ENCODE measurements at regions not wholly inside any gene's neighbourhood (a gene's known extent, or its start where the extent isn't known, plus 50 kb on each side); places are given as distances from the start of the nearest gene placed in this dataset.

- Histone ChIP-seq H3K27ac (ENCODE audit: extremely low read depth, low read depth, low read length) (no peak overlapping the region), H3K36me3 (ENCODE audit: control insufficient read depth in 2 of 2, insufficient read depth in 1 of 2, low read length in 2 of 2) (no peaks in the 10 kb centered on the region), H3K9me3 (ENCODE audit: control insufficient read depth, insufficient read depth, low read depth, low read length) (no peaks in the 10 kb centered on the region), H3K4me1 (ENCODE audit: control insufficient read depth, insufficient read depth, low read length) (no peaks in the 10 kb centered on the region), H3K4me3 (ENCODE audit: low read depth, low read length) (no peak overlapping the region)
- TF ChIP-seq ZNF639 (tag by site-specific recombination; IDR thresholded peaks at IDR 0.05) (no peak), ZNF777 (tag by site-specific recombination; IDR thresholded peaks at IDR 0.05; ENCODE audit: borderline replicate concordance) (no peak), ZNF664 (tag by site-specific recombination; IDR thresholded peaks at IDR 0.05) (no peak), ZSCAN18 (tag by site-specific recombination; IDR thresholded peaks at IDR 0.05) (no peak), ZBTB48 (tag by site-specific recombination; IDR thresholded peaks at IDR 0.05) (no peak), ZNF23 (tag by site-specific recombination; IDR thresholded peaks at IDR 0.05; ENCODE audit: borderline replicate concordance) (no peak), HIC1 (tag by site-specific recombination; IDR thresholded peaks at IDR 0.05) (no peak), ZNF473 (tag by site-specific recombination; IDR thresholded peaks at IDR 0.05) (no peak), ZNF24 (tag by site-specific recombination; IDR thresholded peaks at IDR 0.05) (no peak), ZNF670 (tag by site-specific recombination; IDR thresholded peaks at IDR 0.05; ENCODE audit: low read depth) (no peak), ZNF274 (IDR thresholded peaks at IDR 0.05; ENCODE audit: low read length) (no peak), ZNF274 (tag by site-specific recombination; IDR thresholded peaks at IDR 0.05; ENCODE audit: borderline replicate concordance) (no peak), ZNF121 (tag by site-specific recombination; IDR thresholded peaks at IDR 0.05) (no peak), ZBTB11 (tag by site-specific recombination; conservative IDR thresholded peaks at IDR 0.05; ENCODE audit: low read depth) (no peak), ZNF280D (tag by site-specific recombination; IDR thresholded peaks at IDR 0.05) (no peak), HOXC10 (CRISPR knock-in tag; IDR thresholded peaks at IDR 0.05) (no peak), ZNF501 (tag by site-specific recombination; IDR thresholded peaks at IDR 0.05) (no peak)
- ChIA-PET POLR2A (no interaction called here), CTCF (no interaction called here)
Observed at GRCh38 chr5:12526113-12526512, 621.9 kb upstream of the CTNND2 start.
